GM12878 (cell line): ENCODE measurements at regions not wholly inside any gene's neighbourhood (a gene's known extent, or its start where the extent isn't known, plus 50 kb on each side); places are given as distances from the start of the nearest gene placed in this dataset.

ENCODE experiments used
- ATAC-seq: fragments of 200-7000 bp; cut with Tn5 transposase; 3 replicates; pipeline ENCODE4 v1.9.1; 2020; ENCODE audit warnings: mild to moderate bottlenecking, moderate library complexity
- BruUV-seq: library from RNA; stranded (reverse); fragments of 400-500 nt; replicated peaks from 2 replicates; lab custom pipeline; 2021; lab: Mats Ljungman, UMichigan
- CTCF ChIA-PET: fragments of 300-600 bp; sonication (Branson Sonifier 250); formaldehyde crosslinking; extraction: SDS; loops from one replicate; lab custom pipeline; 2021; ENCODE audit warnings: inconsistent platforms; lab: Yijun Ruan, JAX
- POLR2A ChIA-PET: fragments of 350-600 bp; formaldehyde crosslinking; extraction: SDS; loops from one replicate; lab custom pipeline; 2021; ENCODE audit warnings: inconsistent platforms; lab: Charles Lee
- RAD21 ChIA-PET: fragments of 300-600 bp; sonication (Branson Sonifier 250); formaldehyde crosslinking; loops from one replicate; lab custom pipeline; 2023; ENCODE audit warnings: antibody characterized with exemption; ENCODE audit not compliant: unreplicated experiment; lab: Charles Lee
- SMC1A ChIA-PET: fragments of 300-600 bp; sonication (Branson Sonifier 250); formaldehyde crosslinking; loops from one replicate; lab custom pipeline; 2023; ENCODE audit not compliant: unreplicated experiment, uncharacterized antibody; lab: Charles Lee
- DNase-seq: peaks from one replicate; pipeline ENCODE4 v3.0.0-alpha.2; 2011; ENCODE audit warnings: low read depth, low spot score
- FAIRE-seq: peaks from 3 replicates; lab custom pipeline; 2011; peaks lifted over from hg19 to GRCh38; lab: Jason Lieb, UNC
- H2AFZ ChIP-seq: 2 replicates; pipeline ENCODE4 v1.6.0; 2011; ENCODE audit warnings: low read depth, low read length, control low read depth; ENCODE audit not compliant: control insufficient read depth
- H3K27ac ChIP-seq: 2 replicates; pipeline ENCODE4 v1.5.1; 2011; ENCODE audit warnings: control low read depth; ENCODE audit not compliant: control insufficient read depth, insufficient read depth
- H3K27me3 ChIP-seq, 2 experiments: replicated peaks in 1 of 2; 2 replicates each; pipeline versions ENCODE4 v1.6.0 to v1.6.1; 2011; ENCODE audit warnings: low read length in 1 of 2; ENCODE audit not compliant: control insufficient read depth in 2 of 2, insufficient read depth in 2 of 2
- H3K36me3 ChIP-seq, 2 experiments: 2 replicates each; pipeline ENCODE4 v1.5.1; 2011; ENCODE audit warnings: low read length in 1 of 2; ENCODE audit not compliant: control insufficient read depth in 2 of 2, insufficient read depth in 2 of 2
- H3K4me1 ChIP-seq: 2 replicates; pipeline ENCODE4 v1.6.1; 2011; ENCODE audit warnings: mild to moderate bottlenecking, low read length, moderate library complexity, mixed read lengths; ENCODE audit not compliant: control insufficient read depth, insufficient read depth
- H3K4me2 ChIP-seq: 2 replicates; pipeline ENCODE4 v1.6.0; 2011; ENCODE audit warnings: control low read depth; ENCODE audit not compliant: control insufficient read depth, insufficient read depth
- H3K4me3 ChIP-seq: fragments of 200-600 bp; sonication (generic); 2 replicates; pipeline ENCODE4 v1.5.1; 2016
- H3K79me2 ChIP-seq: 2 replicates; pipeline ENCODE4 v1.6.0; 2011; ENCODE audit warnings: low read length; ENCODE audit not compliant: control insufficient read depth, insufficient read depth
- H3K9ac ChIP-seq: 2 replicates; pipeline ENCODE4 v1.8.0; 2011; ENCODE audit warnings: low read length, control low read depth, mixed read lengths; ENCODE audit not compliant: control insufficient read depth, insufficient read depth
- H3K9me3 ChIP-seq: replicated peaks from 3 replicates; pipeline ENCODE4 v1.5.1; 2011; ENCODE audit warnings: mild to moderate bottlenecking, low read length; ENCODE audit not compliant: control insufficient read depth, insufficient read depth
- H4K20me1 ChIP-seq: 2 replicates; pipeline ENCODE4 v1.6.0; 2011; ENCODE audit not compliant: control insufficient read depth, insufficient read depth
- BCL11A ChIP-seq: IDR thresholded peaks from 2 replicates; pipeline ENCODE4 v1.6.1; 2011; ENCODE audit warnings: low read depth, low read length
- CREB1 ChIP-seq: IDR thresholded peaks from 2 replicates; pipeline ENCODE4 v1.6.1; 2012; ENCODE audit warnings: low read depth, mild to moderate bottlenecking, inconsistent platforms
- ESRRA ChIP-seq: IDR thresholded peaks from 2 replicates; pipeline ENCODE4 v1.6.1; 2012; ENCODE audit warnings: mild to moderate bottlenecking, low read length, improper control_type of control experiment
- HDAC6 ChIP-seq: fragments of 200-600 bp; sonication (generic); IDR thresholded peaks from one replicate; pipeline ENCODE4 v1.8.0; 2017; ENCODE audit warnings: antibody characterized with exemption; ENCODE audit not compliant: unreplicated experiment
- NFIC ChIP-seq: IDR thresholded peaks from 2 replicates; pipeline ENCODE4 v1.6.1; 2012; ENCODE audit warnings: low read depth, mild to moderate bottlenecking, inconsistent platforms, low read length, moderate library complexity
- PAX5 ChIP-seq: IDR thresholded peaks from 2 replicates; pipeline ENCODE4 v1.6.1; 2011; ENCODE audit warnings: low read depth, low read length, borderline replicate concordance
- SP1 ChIP-seq: IDR thresholded peaks from one replicate; pipeline ENCODE4 v1.6.1; 2011; ENCODE audit warnings: low read depth, low read length
- YBX1 ChIP-seq: fragments of 450-650 bp; IDR thresholded peaks from 2 replicates; pipeline ENCODE4 v1.6.1; 2016; ENCODE audit warnings: antibody characterized with exemption
- YY1 ChIP-seq: IDR thresholded peaks from 2 replicates; pipeline ENCODE4 v1.6.1; 2011; ENCODE audit warnings: low read depth, mild to moderate bottlenecking, low read length
- ZBTB11 ChIP-seq: fragments of 450-650 bp; formaldehyde crosslinking; IDR thresholded peaks from 2 replicates; pipeline ENCODE4 v1.5.0; 2022; ENCODE audit warnings: mild to moderate bottlenecking, missing genetic modification characterization
- WGBS: methylation state at CpG from one replicate; pipeline ENCODE4 v1.1.6; 2016; ENCODE audit warnings: low lambda C conversion rate; ENCODE audit not compliant: insufficient replicate concordance, insufficient coverage; ENCODE audit errors: missing lambda C conversion rate; 5-methylcytosine and 5-hydroxymethylcytosine counted together
- in situ Hi-C: fragments of 300-500 bp; cut with MboI; formaldehyde crosslinking; loops from 9 replicates; pipeline ENCODE4 v1.14.3; 2018; ENCODE audit warnings: mixed read lengths
- intact Hi-C: fragments of 100-400 bp; cut with micrococcal nuclease; formaldehyde crosslinking; loops from one replicate; pipeline ENCODE4 v1.14.2; 2022; ENCODE audit not compliant: unreplicated experiment
- TF ChIP-seq, protein P1 (sequence below): fragments of 450-650 bp; IDR thresholded peaks from 2 replicates; pipeline ENCODE4 v1.6.1; 2016; ENCODE audit warnings: mild to moderate bottlenecking

DNA sequence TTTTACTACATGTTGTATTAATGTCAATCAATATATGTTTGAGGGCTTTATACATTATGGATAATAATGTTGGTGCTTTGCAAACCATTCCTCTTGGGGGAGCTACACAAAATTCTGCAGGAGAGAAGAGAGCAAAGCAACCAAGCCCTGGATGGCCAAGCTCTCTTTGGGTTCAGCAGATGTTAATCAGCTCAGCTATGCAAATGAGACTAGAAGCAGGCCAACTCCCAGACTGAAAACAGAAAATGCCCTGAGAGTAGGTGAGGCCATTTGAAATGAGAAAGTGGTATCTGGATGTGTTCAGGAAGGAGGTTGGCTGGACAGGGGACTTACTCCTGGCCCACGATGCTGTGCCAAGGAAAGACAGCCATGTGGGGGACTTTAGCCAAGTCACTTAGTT, 387.0 kb downstream of the BCOR start:
- SMC1A ChIA-PET: no interaction called here

More for the DNA sequence above, 387.0 kb downstream of the BCOR start:
- BruUV-seq: no TSS peak
- no peak for DNase-seq
- Histone ChIP-seq H4K20me1 (no peaks in the 10 kb centered on the region), H3K27me3 (no peaks in the 10 kb centered on the region; a peak in 2 of 4 replicates), H3K27ac (no peak overlapping the region), H3K36me3 (no peaks in the 10 kb centered on the region), H3K4me3 (no peak overlapping the region), H3K4me2 (no peak overlapping the region), H3K9ac (no peak overlapping the region), H2AFZ (no peak overlapping the region), H3K9me3 (no peaks in the 10 kb centered on the region), H3K4me1 (no peaks in the 10 kb centered on the region), H3K79me2 (no peaks in the 10 kb centered on the region)
- no peak for TF ChIP-seq PAX5
- no peak for TF ChIP-seq YBX1
- no peak for TF ChIP-seq ESRRA
- no peak for TF ChIP-seq NFIC
- no peak for TF ChIP-seq CREB1
- TF ChIP-seq, protein P1, sequence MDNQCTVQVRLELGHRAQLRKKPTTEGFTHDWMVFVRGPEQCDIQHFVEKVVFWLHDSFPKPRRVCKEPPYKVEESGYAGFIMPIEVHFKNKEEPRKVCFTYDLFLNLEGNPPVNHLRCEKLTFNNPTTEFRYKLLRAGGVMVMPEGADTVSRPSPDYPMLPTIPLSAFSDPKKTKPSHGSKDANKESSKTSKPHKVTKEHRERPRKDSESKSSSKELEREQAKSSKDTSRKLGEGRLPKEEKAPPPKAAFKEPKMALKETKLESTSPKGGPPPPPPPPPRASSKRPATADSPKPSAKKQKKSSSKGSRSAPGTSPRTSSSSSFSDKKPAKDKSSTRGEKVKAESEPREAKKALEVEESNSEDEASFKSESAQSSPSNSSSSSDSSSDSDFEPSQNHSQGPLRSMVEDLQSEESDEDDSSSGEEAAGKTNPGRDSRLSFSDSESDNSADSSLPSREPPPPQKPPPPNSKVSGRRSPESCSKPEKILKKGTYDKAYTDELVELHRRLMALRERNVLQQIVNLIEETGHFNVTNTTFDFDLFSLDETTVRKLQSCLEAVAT: no peak
- TF ChIP-seq SP1: no peak
- TF ChIP-seq BCL11A: no peak
- no peak for TF ChIP-seq HDAC6
- no peak for TF ChIP-seq YY1
- TF ChIP-seq ZBTB11 (CRISPR knock-in tag): no peak
- in situ Hi-C loops (no loop called here), intact Hi-C loops (no loop called here)
- POLR2A ChIA-PET: no interaction called here
- ATAC-seq: no peak
- 0% methylated on average over 1 of the region's 1 CpG for WGBS
- CTCF ChIA-PET: interaction anchor here (0.6 to 1.5 kb wide), 2 partner anchors 21 to 1774 kb away, joined by 3 read pairs; no protein-coding TSS in a partner anchor
- FAIRE-seq: no peak
- RAD21 ChIA-PET: no interaction called here
